Natural killer cell treated with Interleukin-12 subunit alpha and Interleukin-12 subunit beta and Interleukin-15 and Interleukin-18, amount 100 ng/mL, for 72 hours (primary cell): ENCODE measurements at regions not wholly inside any gene's neighbourhood (a gene's known extent, or its start where the extent isn't known, plus 50 kb on each side); places are given as distances from the start of the nearest gene placed in this dataset.
"Not testable (repeated sequence)": the region's sequence is repeated elsewhere in the genome, so short reads cannot be mapped to it uniquely, and the experiment has no call there.

Source experiments
- ATAC-seq, 2 donors: fragments of 150-1000 bp; cut with Tn5 transposase in 1 of 2; sonication (Bioruptor Pico), chemical (Tn5 transposase) in 1 of 2; 2 replicates each; pipeline ENCODE4 v1.10.0; 2021
- DNase-seq: peaks from one replicate; pipeline ENCODE4 v3.0.0; 2022; ENCODE audit warnings: low spot score
- H3K27ac Mint-ChIP-seq, 2 donors: 1 replicate in 1 of 2; 2 replicates in 1 of 2; pipeline ENCODE4 v1.8.0; 2022; ENCODE audit warnings: mixed read lengths in 2 of 2, mild to moderate bottlenecking in 1 of 2, moderate library complexity in 1 of 2
- H3K27me3 Mint-ChIP-seq, 2 donors: 1 replicate in 1 of 2; 2 replicates in 1 of 2; pipeline ENCODE4 v1.8.0; 2022; ENCODE audit warnings: mixed read lengths in 2 of 2
- H3K36me3 Mint-ChIP-seq: one replicate; pipeline ENCODE4 v1.8.0; 2022; ENCODE audit warnings: mixed read lengths
- H3K4me1 Mint-ChIP-seq, 2 donors: 1 replicate in 1 of 2; 2 replicates in 1 of 2; pipeline ENCODE4 v1.8.0; 2022; ENCODE audit warnings: low read depth in 2 of 2, mixed read lengths in 2 of 2, mild to moderate bottlenecking in 1 of 2
- H3K4me3 Mint-ChIP-seq: one replicate; pipeline ENCODE4 v1.8.0; 2022; ENCODE audit warnings: mixed read lengths
- H3K9me3 Mint-ChIP-seq: 2 replicates; pipeline ENCODE4 v1.8.0; 2022; ENCODE audit warnings: mixed read lengths

DNA sequence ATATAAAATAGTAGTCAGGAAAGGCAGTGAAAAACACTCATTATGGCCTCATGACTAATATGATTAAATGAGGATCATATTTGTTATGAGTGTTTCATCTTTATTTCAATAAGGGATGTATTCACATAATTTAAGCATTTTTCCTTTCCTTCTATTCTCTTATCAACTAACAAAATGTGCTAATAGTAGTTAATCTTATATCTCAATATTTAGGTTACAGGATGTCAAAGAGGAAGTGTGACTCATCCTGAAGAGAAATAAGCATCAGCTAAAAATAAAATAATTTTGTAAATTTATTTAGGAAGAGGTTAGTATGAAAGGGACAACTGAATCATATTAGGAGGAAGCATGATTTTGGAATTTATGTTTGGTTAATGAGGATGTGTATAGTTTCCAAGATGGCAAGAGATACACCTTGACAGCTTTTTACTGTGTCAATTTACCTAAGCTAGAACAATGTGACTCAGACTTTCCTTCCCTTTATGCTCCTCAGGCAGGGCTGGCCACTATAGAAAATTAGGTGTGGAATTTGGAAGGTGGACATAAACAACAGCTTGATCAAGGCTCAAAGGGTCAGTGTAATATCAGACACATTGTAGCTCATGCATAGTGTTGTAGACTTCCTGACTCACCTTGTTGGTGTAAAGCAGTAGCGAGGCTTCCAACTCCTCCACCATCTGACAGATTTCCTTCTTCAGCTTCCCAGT, 172.7 kb downstream of the SLITRK1 start:
- no peak for ATAC-seq
- H3K4me1 Mint-ChIP-seq, result no peaks in the 10 kb centered on the region
- no peaks in the 10 kb centered on the region for H3K27me3 Mint-ChIP-seq

DNA sequence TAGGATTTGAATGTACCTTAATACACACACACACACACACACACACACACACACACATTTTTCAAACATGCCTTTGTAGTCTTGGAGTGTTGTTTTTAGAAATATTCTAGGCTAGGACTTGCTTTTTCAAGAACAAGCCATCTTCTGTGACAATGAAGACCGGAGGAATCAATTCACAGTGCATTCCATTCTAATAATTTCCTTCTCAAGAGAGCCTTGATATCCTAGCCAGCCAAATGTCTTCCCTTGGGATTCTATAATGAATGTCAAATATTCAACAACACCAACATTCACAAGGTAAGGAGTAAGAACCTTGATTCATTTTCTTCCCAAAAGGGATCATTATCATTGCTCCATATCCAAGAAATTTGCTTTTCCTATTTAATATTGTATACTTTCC, 180.3 kb downstream of the SLITRK1 start:
- H3K27ac Mint-ChIP-seq, result no peak overlapping the region
- H3K9me3 Mint-ChIP-seq, result peaks cover 13% of the 10 kb centered on the region
- no peaks in the 10 kb centered on the region for H3K4me1 Mint-ChIP-seq
- ATAC-seq (no peak), DNase-seq (no peak)
- no peaks in the 10 kb centered on the region for H3K27me3 Mint-ChIP-seq
- no peak overlapping the region for H3K4me3 Mint-ChIP-seq
- H3K36me3 Mint-ChIP-seq, result no peaks in the 10 kb centered on the region

More for the DNA sequence above, 172.7 kb downstream of the SLITRK1 start:
- Mint-ChIP-seq H3K9me3 (peaks cover 10% of the 10 kb centered on the region), H3K4me3 (no peak overlapping the region), H3K36me3 (peaks cover 4% of the 10 kb centered on the region), H3K27ac (no peak overlapping the region)
- no peak for DNase-seq

DNA sequence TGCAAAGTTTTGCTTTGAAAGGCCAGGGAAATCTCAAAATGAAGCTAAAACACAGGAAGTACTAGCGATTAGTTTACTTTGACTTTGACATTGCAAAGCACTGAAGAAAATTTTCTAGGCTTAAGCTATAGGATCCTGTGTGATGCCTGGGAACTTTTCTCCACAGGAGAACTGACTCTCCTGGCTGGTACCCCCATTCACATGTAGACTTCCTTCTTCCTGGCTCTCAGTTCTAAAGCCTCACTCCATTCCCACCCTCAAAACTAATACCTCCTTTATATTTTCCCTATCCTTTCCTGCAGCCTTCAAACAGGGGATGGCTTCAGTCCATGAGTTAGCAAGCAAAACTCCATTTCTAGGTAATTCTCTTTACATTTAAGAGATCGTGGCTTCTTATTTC, 189.5 kb downstream of the SLITRK1 start:
- Mint-ChIP-seq H3K4me3 (no peak overlapping the region), H3K9me3 (peaks cover 16% of the 10 kb centered on the region), H3K27ac (no peak overlapping the region), H3K4me1 (no peaks in the 10 kb centered on the region), H3K36me3 (peaks cover 4% of the 10 kb centered on the region), H3K27me3 (no peaks in the 10 kb centered on the region)
- ATAC-seq (no peak), DNase-seq (no peak)

DNA sequence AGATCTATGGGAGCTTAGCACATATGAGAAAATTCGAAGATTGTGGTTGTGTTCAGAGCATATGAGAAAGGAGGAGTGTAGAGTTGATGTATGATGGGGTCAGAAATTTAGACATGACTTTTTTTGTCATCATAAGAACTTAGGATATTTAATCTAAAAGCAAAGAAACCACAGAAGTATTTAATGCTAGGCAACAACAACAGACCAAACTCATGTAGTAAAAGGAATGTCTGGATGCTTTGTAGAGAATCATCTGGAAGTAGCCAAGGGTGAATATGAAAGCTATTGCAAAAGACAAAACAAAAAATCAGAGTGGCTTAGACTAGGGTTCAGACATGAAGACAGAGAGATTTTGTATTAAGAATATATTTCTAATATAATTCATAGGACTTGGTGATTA, 190.3 kb downstream of the SLITRK1 start:
- no peak overlapping the region for H3K27ac Mint-ChIP-seq
- DNase-seq, result no peak
- no peak overlapping the region for H3K4me3 Mint-ChIP-seq
- H3K27me3 Mint-ChIP-seq, result no peaks in the 10 kb centered on the region
- no peaks in the 10 kb centered on the region for H3K4me1 Mint-ChIP-seq
- ATAC-seq, result no peak
- H3K9me3 Mint-ChIP-seq, result peaks cover 16% of the 10 kb centered on the region
- peaks cover 4% of the 10 kb centered on the region for H3K36me3 Mint-ChIP-seq

DNA sequence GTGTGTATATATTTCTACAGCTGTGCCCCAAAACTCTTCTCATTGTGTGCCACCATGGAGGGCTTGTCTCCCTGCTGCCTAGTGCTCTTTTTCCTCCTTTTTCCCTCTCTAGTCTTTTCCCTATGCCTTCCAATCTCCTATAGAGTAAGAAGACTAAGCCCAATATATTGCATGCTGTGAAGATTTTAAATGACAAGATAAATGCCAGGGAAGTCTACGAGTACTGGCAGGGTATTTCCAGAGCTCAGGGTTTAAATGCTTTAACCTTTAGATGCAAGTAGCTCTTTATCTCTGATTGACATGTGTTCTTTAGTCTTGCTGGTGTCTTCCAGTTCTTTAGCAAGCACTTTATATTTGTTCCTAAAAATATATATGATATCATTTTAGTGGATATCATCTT, 200.7 kb downstream of the SLITRK1 start:
- H3K4me1 Mint-ChIP-seq, result no peaks in the 10 kb centered on the region
- ATAC-seq (no peak), DNase-seq (no peak)
- H3K27me3 Mint-ChIP-seq, result no peaks in the 10 kb centered on the region
- no peak overlapping the region for H3K4me3 Mint-ChIP-seq
- H3K36me3 Mint-ChIP-seq, result no peaks in the 10 kb centered on the region
- H3K27ac Mint-ChIP-seq, result no peak overlapping the region
- H3K9me3 Mint-ChIP-seq, result peaks cover 9% of the 10 kb centered on the region

DNA sequence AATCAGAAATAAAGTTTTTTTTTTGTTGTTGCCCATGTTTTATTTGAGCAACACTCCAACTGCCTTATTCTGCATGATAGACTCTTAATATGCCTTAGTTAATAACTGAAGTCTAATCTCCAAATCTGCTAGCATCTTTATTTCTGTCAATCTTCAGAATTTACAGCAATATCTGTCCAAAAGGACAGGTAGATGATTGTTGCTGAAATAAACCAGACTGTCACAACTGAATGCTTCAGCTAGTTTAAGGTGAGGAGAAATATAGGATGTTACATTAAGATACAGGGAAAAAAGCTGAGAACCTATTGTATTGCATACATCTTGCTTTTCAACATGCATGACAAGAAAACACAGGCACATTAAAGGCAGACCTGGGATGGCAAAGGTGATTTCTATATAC, 204.3 kb downstream of the SLITRK1 start:
- H3K4me1 Mint-ChIP-seq, result no peaks in the 10 kb centered on the region
- no peaks in the 10 kb centered on the region for H3K36me3 Mint-ChIP-seq
- DNase-seq, result no peak
- no peaks in the 10 kb centered on the region for H3K27me3 Mint-ChIP-seq
- H3K9me3 Mint-ChIP-seq, result peaks cover 10% of the 10 kb centered on the region
- no peak overlapping the region for H3K4me3 Mint-ChIP-seq
- ATAC-seq, result no peak
- H3K27ac Mint-ChIP-seq, result no peak overlapping the region

DNA sequence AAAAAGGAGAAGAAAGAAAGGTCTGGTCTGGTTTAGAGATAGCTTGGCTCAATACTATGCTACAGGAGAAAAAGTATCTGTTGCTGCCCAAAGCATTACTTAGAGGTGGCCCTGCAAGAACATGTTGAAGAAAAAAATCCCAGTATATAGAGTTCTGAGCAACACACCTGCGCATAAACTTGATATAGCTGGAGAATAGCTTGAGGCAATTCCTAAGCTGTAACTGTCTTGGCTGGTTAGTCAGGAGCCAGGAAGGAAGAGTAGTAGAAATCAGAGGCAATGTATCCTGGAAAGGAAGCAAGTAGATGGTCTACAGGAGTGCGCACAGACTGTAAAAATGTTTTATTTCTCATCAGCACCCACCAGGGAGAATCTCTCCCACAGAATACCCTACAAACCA, 209.7 kb downstream of the SLITRK1 start:
- Mint-ChIP-seq H3K36me3 (peaks cover 7% of the 10 kb centered on the region), H3K27me3 (no peaks in the 10 kb centered on the region), H3K27ac (no peak overlapping the region), H3K4me3 (no peak overlapping the region), H3K9me3 (peaks cover 24% of the 10 kb centered on the region), H3K4me1 (no peaks in the 10 kb centered on the region)
- DNase-seq (no peak), ATAC-seq (no peak)

DNA sequence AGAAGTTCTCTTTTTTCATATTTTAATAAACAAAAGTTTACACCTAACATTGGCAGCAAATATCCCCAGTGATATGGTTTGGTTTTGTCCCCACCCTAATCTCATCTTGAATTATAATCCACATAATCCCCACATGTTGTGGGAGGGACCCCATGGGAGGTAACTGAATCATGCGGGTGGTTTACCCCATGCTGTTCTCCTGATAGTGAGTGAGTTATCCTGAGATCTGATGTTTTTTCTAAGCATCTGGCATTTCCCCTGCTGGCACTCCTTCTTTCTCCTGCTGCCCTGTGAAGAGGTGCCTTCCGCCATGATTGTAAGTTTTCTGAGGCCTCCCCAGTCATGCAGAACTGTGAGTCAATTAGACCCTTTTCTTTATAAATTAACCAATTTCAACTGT, 214.7 kb downstream of the SLITRK1 start:
- ATAC-seq, result no peak
- DNase-seq, result no peak
- no peak overlapping the region for H3K27ac Mint-ChIP-seq
- no peaks in the 10 kb centered on the region for H3K27me3 Mint-ChIP-seq
- peaks cover 19% of the 10 kb centered on the region for H3K9me3 Mint-ChIP-seq
- no peak overlapping the region for H3K4me3 Mint-ChIP-seq
- peaks cover 7% of the 10 kb centered on the region for H3K36me3 Mint-ChIP-seq
- no peaks in the 10 kb centered on the region for H3K4me1 Mint-ChIP-seq

DNA sequence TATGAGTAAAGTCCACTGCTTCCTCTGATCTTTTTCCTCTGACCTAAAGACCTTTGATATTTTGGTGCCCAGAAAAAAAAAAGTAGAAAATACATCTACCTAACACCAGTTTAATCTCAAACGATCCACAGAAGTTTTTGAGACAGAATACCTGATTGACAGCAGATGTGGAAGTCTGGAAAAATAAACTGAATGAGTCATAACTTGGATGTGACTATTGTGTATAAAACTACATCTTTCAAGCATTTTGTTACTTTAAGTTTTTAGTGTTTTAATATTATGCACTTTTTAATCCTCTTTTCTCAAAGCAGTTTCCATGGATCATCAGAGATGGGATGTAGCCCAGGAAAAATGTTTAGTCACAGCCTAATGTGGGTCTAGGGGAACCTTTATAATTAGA, 216.1 kb downstream of the SLITRK1 start:
- peaks cover 16% of the 10 kb centered on the region for H3K9me3 Mint-ChIP-seq
- H3K4me1 Mint-ChIP-seq, result no peaks in the 10 kb centered on the region
- H3K27ac Mint-ChIP-seq, result no peak overlapping the region
- no peak for ATAC-seq
- no peak for DNase-seq
- peaks cover 7% of the 10 kb centered on the region for H3K36me3 Mint-ChIP-seq
- no peak overlapping the region for H3K4me3 Mint-ChIP-seq
- no peaks in the 10 kb centered on the region for H3K27me3 Mint-ChIP-seq

DNA sequence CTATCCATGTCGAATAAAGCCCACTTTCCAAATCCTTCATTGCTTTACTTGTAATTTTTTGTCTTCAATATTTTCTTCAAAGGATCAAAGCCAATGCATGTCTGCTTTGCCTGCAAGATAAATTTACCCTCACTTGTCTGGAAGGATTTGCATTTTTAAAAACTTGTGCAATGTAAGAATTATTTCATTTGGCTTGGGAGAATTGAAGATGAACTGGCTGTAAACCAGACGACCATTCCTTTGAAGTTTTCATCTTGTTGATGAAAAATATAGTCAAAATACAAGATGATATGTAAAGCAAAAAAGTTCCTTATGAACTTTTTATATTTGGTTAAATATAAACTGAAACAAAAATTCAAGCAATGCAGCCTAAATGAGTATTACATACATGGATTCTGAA, 225.0 kb downstream of the SLITRK1 start:
- ATAC-seq (no peak), DNase-seq (no peak)
- Mint-ChIP-seq H3K4me3 (no peak overlapping the region), H3K36me3 (no peaks in the 10 kb centered on the region), H3K27me3 (no peaks in the 10 kb centered on the region), H3K27ac (no peak overlapping the region), H3K4me1 (no peaks in the 10 kb centered on the region), H3K9me3 (peaks cover 16% of the 10 kb centered on the region)

DNA sequence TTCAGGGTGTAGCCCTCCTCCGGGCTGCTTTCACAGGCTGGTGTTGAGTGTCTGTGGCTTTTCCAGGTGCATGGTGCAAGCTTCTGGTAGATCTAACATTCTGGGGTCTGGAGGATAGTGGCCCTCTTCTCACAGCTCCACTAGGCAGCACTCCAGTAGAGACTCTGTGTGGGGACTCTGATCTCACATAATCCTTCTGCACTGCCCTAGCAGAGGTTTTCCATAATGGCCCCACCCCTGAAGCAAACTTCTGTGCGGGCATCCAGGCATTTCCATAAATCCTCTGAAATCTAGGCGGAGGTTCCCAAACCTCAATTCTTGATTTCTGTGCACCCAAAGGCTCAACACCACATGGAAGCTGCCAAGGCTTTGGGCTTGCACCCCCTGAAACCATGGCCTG, 239.7 kb downstream of the SLITRK1 start:
- not testable (repeated sequence) for H3K27me3 Mint-ChIP-seq, ATAC-seq, DNase-seq, H3K4me3 Mint-ChIP-seq, H3K36me3 Mint-ChIP-seq, H3K27ac Mint-ChIP-seq, H3K4me1 Mint-ChIP-seq
- H3K9me3 Mint-ChIP-seq, result peaks cover 25% of the 10 kb centered on the region

DNA sequence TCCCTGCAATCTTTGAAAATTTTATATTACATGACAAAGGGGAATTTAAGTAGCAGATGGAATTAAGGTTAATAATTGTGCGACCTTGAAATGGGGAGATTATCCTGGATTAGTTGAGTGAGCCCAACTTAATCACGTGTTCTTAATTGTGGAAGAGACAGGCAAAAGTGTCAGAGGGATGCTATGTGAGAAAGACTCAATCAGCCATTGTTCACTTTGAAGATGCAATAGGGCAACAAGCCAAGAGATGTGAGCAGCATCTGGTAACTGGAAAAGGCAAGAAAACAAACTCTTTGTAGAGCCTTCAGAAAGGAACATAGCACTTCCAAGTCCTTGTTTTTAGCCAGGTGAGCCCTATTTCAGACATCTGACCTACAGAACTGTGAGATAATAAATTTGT, 247.7 kb downstream of the SLITRK1 start:
- DNase-seq (no peak), ATAC-seq (no peak)
- H3K4me1 Mint-ChIP-seq, result no peaks in the 10 kb centered on the region
- H3K36me3 Mint-ChIP-seq, result no peaks in the 10 kb centered on the region
- H3K9me3 Mint-ChIP-seq, result peaks cover 14% of the 10 kb centered on the region
- H3K27ac Mint-ChIP-seq, result no peak overlapping the region
- H3K27me3 Mint-ChIP-seq, result no peaks in the 10 kb centered on the region
- no peak overlapping the region for H3K4me3 Mint-ChIP-seq

DNA sequence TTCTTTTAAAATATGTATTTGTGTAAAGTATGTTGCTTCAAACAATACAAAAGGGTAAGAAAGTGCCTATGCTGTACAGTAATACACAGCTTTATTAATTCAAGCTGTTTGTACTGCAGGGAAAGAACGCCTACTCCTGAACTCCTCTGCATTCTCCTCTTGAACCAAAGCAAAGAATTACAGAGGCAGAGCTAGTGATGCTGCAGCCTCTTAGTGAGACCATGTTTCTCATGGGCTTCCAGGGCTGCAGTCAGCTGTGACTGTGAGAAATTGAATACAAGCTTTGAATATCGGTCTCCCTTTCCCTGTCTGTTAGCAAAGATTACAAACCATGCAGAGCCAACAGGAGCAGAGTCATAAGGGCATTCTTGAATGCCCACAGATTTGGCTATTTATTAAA, 248.5 kb downstream of the SLITRK1 start:
- H3K9me3 Mint-ChIP-seq, result peaks cover 12% of the 10 kb centered on the region
- H3K36me3 Mint-ChIP-seq, result no peaks in the 10 kb centered on the region
- H3K4me1 Mint-ChIP-seq, result no peaks in the 10 kb centered on the region
- H3K4me3 Mint-ChIP-seq, result no peak overlapping the region
- no peak for ATAC-seq
- no peaks in the 10 kb centered on the region for H3K27me3 Mint-ChIP-seq
- DNase-seq, result no peak
- H3K27ac Mint-ChIP-seq, result no peak overlapping the region

DNA sequence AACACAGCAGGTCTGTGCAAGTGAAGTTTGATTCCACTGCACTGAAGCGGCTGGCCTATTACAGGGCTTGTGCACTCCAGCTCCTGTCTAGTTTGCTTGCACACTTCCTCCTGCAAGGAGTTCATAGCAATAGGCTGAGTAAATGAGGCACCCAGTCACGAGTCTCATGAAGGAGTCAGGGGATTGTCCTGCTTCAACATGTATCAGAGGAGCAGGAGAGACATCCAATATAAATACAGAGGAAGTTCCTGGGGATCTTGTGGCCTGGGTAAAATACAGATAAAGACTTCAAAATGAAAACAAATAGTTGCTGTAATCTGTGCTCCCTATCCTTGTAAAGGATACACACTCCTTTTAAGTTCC, 259.9 kb downstream of the SLITRK1 start:
- no peak for DNase-seq
- Mint-ChIP-seq H3K4me1 (no peaks in the 10 kb centered on the region), H3K4me3 (no peak overlapping the region), H3K36me3 (peaks cover 5% of the 10 kb centered on the region), H3K27ac (no peak overlapping the region), H3K27me3 (no peaks in the 10 kb centered on the region), H3K9me3 (peaks cover 7% of the 10 kb centered on the region)
- peak in 1 of 2 donors; percentile 20 for ATAC-seq

DNA sequence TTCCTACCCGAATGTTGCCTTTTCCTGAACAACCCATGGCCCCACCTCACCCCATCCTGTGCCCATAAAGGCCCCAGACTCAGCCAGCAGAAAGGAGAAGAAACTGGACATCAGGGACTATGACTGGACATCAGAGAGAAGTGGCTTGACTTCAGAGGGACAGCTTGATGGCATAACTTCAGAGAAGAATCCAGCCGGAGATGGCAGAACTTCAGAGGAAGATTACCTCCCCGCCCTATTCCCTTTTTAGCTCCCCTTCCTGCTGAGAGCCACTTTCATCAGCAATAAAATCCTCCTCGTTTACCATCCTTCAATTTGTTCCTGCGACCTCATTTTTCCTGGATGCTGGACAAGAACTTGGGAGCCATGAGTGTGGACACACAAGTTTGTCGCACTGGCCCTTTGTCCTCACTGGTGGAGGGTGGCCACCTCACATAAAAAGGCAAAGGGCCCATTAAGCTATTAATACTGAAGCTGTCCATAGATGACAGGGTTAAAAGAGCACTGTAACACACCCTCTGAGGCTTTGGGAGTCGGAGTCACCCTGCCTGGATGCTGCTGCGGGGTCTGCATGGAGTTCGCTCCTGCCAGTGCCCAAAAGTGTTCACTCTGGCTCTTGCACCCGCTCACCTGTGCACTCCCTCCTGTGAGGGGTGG, 260.4 kb downstream of the SLITRK1 start:
- Mint-ChIP-seq H3K4me3 (no peak overlapping the region), H3K27ac (no peak overlapping the region), H3K4me1 (no peaks in the 10 kb centered on the region), H3K27me3 (no peaks in the 10 kb centered on the region), H3K36me3 (peaks cover 5% of the 10 kb centered on the region), H3K9me3 (peaks cover 7% of the 10 kb centered on the region)
- DNase-seq, result no peak
- peak in 1 of 2 donors; percentile 17 for ATAC-seq
